ENCODE measurements at regions not wholly inside any gene's neighbourhood (a gene's known extent, or its start where the extent isn't known, plus 50 kb on each side); places are given as distances from the start of the nearest gene placed in this dataset.
A peak's percentile ranks its signal among the peaks of the same experiment; 100 is the strongest.

- no peak for DNase-seq
Measured at GRCh38 chr4:177574446-177574845, 132.2 kb upstream of the AGA start.

GRCh38 chr4:177579649-177580048 lies 137.4 kb upstream of the AGA start:
- DNase-seq = no peak

GRCh38 chr4:177582992-177583391 lies 140.8 kb upstream of the AGA start:
- DNase-seq = no peak

GRCh38 chr4:177587989-177588388 lies 145.8 kb upstream of the AGA start:
- DNase-seq = no peak

- DNase-seq = no peak
Measured at GRCh38 chr4:177595386-177595785, 153.1 kb upstream of the AGA start.

GRCh38 chr4:177596035-177596434 lies 153.8 kb upstream of the AGA start:
- peak in 1 of 2 donors; percentile 0 for DNase-seq

GRCh38 chr4:177596991-177597390 lies 154.8 kb upstream of the AGA start:
- no peak for DNase-seq

- no peak for DNase-seq
Measured at GRCh38 chr4:177605252-177605651, 163.0 kb upstream of the AGA start.

- DNase-seq = no peak
Measured at GRCh38 chr4:177607111-177607573, 164.9 kb upstream of the AGA start.

- DNase-seq = no peak
Measured at GRCh38 chr4:177611974-177612664, 169.9 kb upstream of the AGA start.

- no peak for DNase-seq
Measured at GRCh38 chr4:177612684-177613083, 170.4 kb upstream of the AGA start.

GRCh38 chr4:177632481-177632880 lies 190.2 kb upstream of the AGA start:
- DNase-seq = no peak

GRCh38 chr4:177638871-177639270 lies 196.6 kb upstream of the AGA start:
- DNase-seq = no peak

- DNase-seq = no peak
Measured at GRCh38 chr4:177640864-177641263, 198.6 kb upstream of the AGA start.

GRCh38 chr4:177660223-177660622 lies 218.0 kb upstream of the AGA start:
- no peak for DNase-seq

- no peak for DNase-seq
Measured at GRCh38 chr4:177667687-177668086, 225.4 kb upstream of the AGA start.

- no peak for DNase-seq
Measured at GRCh38 chr4:177671387-177671786, 229.2 kb upstream of the AGA start.

GRCh38 chr4:177671845-177672244 lies 229.6 kb upstream of the AGA start:
- DNase-seq = no peak

GRCh38 chr4:177673985-177674489 lies 231.8 kb upstream of the AGA start:
- DNase-seq = no peak

GRCh38 chr4:177680308-177680707 lies 238.1 kb upstream of the AGA start:
- DNase-seq = no peak

GRCh38 chr4:177681902-177682301 lies 239.7 kb upstream of the AGA start:
- DNase-seq = no peak

- no peak for DNase-seq
Measured at GRCh38 chr4:177687117-177687516, 244.9 kb upstream of the AGA start.

- no peak for DNase-seq
Measured at GRCh38 chr4:177692907-177693306, 250.7 kb upstream of the AGA start.

- no peak for DNase-seq
Measured at GRCh38 chr4:177696438-177696966, 254.3 kb upstream of the AGA start.

Measured in bone marrow (tissue), 2 donors.